HG03558 (cell line): ENCODE measurements at regions not wholly inside any gene's neighbourhood (a gene's known extent, or its start where the extent isn't known, plus 50 kb on each side); places are given as distances from the start of the nearest gene placed in this dataset.

ENCODE experiments used
- ATAC-seq: cut with Tn5 transposase; IDR thresholded peaks from one replicate; pipeline ENCODE4 v1.9.1; 2021; ENCODE audit warnings: moderate number of reproducible peaks; ENCODE audit not compliant: unreplicated experiment; ENCODE audit errors: extremely low read depth

GRCh38 chr9:88690628-88691027 is 155.7 kb downstream of the NXNL2 start:
- no peak for ATAC-seq

GRCh38 chr9:88691091-88691490 is 156.1 kb downstream of the NXNL2 start:
- no peak for ATAC-seq

GRCh38 chr9:88691811-88692210 is 156.8 kb downstream of the NXNL2 start:
- no peak for ATAC-seq

- no peak for ATAC-seq
These were observed 157.8 kb downstream of the NXNL2 start for GRCh38 chr9:88692827-88693226.

GRCh38 chr9:88694625-88695024 is 159.6 kb downstream of the NXNL2 start:
- ATAC-seq: no peak

GRCh38 chr9:88696501-88696900 is 161.5 kb downstream of the NXNL2 start:
- ATAC-seq: no peak

- ATAC-seq: no peak
These were observed 162.9 kb downstream of the NXNL2 start for GRCh38 chr9:88697764-88698432.

GRCh38 chr9:88702985-88703384 is 168.0 kb downstream of the NXNL2 start:
- ATAC-seq: no peak

- ATAC-seq: no peak
These were observed 171.5 kb downstream of the NXNL2 start for GRCh38 chr9:88706193-88707113.

GRCh38 chr9:88710449-88710848 is 175.5 kb downstream of the NXNL2 start:
- ATAC-seq: no peak

- no peak for ATAC-seq
These were observed 176.7 kb downstream of the NXNL2 start for GRCh38 chr9:88711719-88712118.

GRCh38 chr9:88712484-88712883 is 177.5 kb downstream of the NXNL2 start:
- no peak for ATAC-seq

GRCh38 chr9:88713010-88713409 is 178.0 kb downstream of the NXNL2 start:
- no peak for ATAC-seq

GRCh38 chr9:88716596-88717290 is 181.8 kb downstream of the NXNL2 start:
- ATAC-seq: no peak

GRCh38 chr9:88721025-88721424 is 186.0 kb downstream of the NXNL2 start:
- ATAC-seq: no peak

- ATAC-seq: no peak
These were observed 186.7 kb downstream of the NXNL2 start for GRCh38 chr9:88721495-88722279.

GRCh38 chr9:88722753-88723152 is 187.8 kb downstream of the NXNL2 start:
- ATAC-seq: no peak

GRCh38 chr9:88723751-88724150 is 188.8 kb downstream of the NXNL2 start:
- no peak for ATAC-seq

- ATAC-seq: no peak
These were observed 189.4 kb downstream of the NXNL2 start for GRCh38 chr9:88724331-88724730.

- no peak for ATAC-seq
These were observed 190.5 kb downstream of the NXNL2 start for GRCh38 chr9:88725300-88726019.
